LNCAP (cell line): ENCODE measurements at regions not wholly inside any gene's neighbourhood (a gene's known extent, or its start where the extent isn't known, plus 50 kb on each side); places are given as distances from the start of the nearest gene placed in this dataset.

Experiments
- CTCF ChIP-seq: fragments of 450-650 bp; IDR thresholded peaks from 2 replicates; pipeline ENCODE4 v1.5.1; 2017; ENCODE audit warnings: mild to moderate bottlenecking

GRCh38 chr13:86474971-86475370 lies 675.8 kb upstream of the SLITRK6 start:
- no peak for TF ChIP-seq CTCF

DNA sequence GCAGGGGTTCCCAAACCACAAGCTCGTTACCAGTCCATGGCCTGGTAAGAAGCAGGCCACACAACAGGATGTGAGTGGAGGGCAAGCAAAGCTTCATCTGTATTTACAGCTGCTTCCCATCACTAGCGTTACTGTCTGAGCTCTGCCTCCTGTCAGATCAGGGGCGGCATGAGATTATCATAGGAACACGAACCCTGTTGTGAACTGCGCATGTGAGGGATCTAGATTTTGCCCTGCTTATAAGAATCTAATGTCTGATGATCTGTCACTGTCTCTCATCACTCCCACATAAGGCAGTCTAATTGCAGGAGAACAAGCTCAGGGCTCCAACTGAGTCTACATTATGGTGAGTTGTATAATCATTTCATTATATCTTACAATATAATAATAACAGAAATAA lies 677.4 kb upstream of the SLITRK6 start:
- TF ChIP-seq CTCF, result no peak

DNA sequence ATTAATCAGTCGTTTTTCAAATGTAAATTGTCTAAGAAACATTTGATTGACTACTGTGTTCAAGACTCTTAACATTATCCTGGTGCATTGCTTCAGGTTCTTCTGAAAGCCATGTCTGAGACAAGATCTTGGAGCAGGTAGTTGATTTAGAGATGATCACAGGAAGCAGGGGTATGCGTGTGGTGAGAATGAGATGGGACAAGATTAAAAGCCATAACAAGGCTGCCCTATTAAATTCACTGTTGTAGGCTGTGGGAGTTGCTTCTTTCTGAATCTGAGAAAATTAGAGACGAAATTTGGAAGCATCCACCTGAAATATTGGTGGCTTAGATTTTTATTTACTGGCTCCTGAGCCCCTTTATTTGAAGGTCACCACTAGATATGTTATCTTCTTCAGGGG lies 687.4 kb upstream of the SLITRK6 start:
- TF ChIP-seq CTCF, result no peak

DNA sequence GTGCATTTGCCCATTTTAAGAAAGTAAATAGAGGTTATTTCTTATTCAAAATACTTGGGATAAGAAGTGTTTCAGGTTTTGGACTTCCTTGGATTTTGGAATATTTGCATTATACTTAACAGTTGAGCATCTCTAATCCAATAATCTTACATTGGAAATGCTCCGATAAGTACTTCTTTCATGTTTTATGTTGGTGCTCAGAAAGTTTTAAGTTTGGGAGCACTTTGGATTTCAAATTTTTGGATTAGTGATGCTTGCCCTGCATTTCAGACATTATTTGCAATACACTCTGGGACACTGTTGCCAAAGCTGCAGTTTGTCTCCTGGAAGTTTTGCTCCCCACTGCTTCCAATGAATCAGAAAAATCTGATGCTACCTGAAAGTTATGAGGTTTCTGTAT lies 691.9 kb upstream of the SLITRK6 start:
- TF ChIP-seq CTCF, result no peak

DNA sequence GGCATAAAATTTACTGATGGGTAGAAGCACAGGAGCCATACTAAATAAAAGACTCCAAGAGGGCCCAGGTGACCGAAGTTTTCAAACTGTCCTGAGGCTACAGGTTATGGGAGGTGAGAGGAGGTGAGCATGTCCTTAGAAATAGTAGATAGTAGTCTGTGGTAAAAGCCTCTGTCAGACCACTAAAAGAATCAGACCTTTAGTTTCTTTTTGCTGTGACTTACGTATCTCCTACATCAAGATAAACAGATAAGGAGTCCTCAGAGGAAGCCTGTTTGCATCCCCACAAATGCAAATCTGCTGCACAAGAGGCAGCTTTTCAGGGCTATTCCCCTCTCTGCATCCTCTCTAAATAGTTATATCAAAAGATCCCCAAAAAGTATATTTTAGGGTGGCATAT lies 711.6 kb upstream of the SLITRK6 start:
- TF ChIP-seq CTCF, result no peak

GRCh38 chr13:86541461-86541860 lies 742.2 kb upstream of the SLITRK6 start:
- TF ChIP-seq CTCF, result no peak

DNA sequence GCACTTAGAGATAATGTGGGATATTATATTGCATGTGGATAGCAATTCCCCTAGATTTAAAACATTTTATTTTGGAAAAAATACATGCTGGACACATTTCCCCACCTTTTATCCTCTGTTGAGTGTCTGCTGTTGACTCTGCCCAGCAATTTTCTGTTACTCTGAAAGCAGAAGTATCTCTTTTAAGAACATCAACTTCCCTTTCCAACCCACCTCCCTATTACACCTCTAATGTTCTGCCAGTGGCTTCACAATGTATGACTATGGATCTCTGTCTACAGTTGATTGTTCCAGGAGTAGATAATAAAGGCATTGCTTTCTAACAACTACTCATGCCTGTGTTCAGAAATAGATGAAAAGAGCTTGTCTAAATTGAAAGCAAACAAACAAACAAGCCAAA lies 754.8 kb upstream of the SLITRK6 start:
- TF ChIP-seq CTCF, result no peak

- TF ChIP-seq CTCF, result no peak
These were observed 760.7 kb upstream of the SLITRK6 start for GRCh38 chr13:86559901-86560300.
